ENCODE measurements at regions not wholly inside any gene's neighbourhood (a gene's known extent, or its start where the extent isn't known, plus 50 kb on each side); places are given as distances from the start of the nearest gene placed in this dataset.
"Not testable (repeated sequence)": the region's sequence is repeated elsewhere in the genome, so short reads cannot be mapped to it uniquely, and the experiment has no call there.

- no peak for DNase-seq
Measured at GRCh38 chr2:59774821-59775433, 778.5 kb downstream of the BCL11A start.

GRCh38 chr2:59770651-59771050 is 782.8 kb downstream of the BCL11A start:
- DNase-seq, result no peak

- DNase-seq, result no peak
Measured at GRCh38 chr2:59761966-59762365, 791.5 kb downstream of the BCL11A start.

GRCh38 chr2:59756150-59756549 is 797.3 kb downstream of the BCL11A start:
- no peak for DNase-seq

- no peak for DNase-seq
Measured at GRCh38 chr2:59754011-59754735, 799.3 kb downstream of the BCL11A start.

- no peak for DNase-seq
Measured at GRCh38 chr2:59752512-59752911, 800.9 kb downstream of the BCL11A start.

GRCh38 chr2:59752071-59752470 is 801.4 kb downstream of the BCL11A start:
- DNase-seq, result no peak

- DNase-seq, result not testable (repeated sequence)
Measured at GRCh38 chr2:59751214-59751613, 802.2 kb downstream of the BCL11A start.

GRCh38 chr2:59746291-59746690 is 807.2 kb downstream of the BCL11A start:
- DNase-seq, result no peak

GRCh38 chr2:59745085-59745484 is 808.4 kb downstream of the BCL11A start:
- DNase-seq, result no peak

GRCh38 chr2:59744436-59744835 is 809.0 kb downstream of the BCL11A start:
- no peak for DNase-seq

GRCh38 chr2:59741840-59742239 is 811.6 kb downstream of the BCL11A start:
- no peak for DNase-seq

GRCh38 chr2:59739166-59739565 is 814.3 kb downstream of the BCL11A start:
- no peak for DNase-seq

GRCh38 chr2:59737299-59737698 is 816.2 kb downstream of the BCL11A start:
- no peak for DNase-seq

GRCh38 chr2:59734743-59735142 is 818.7 kb downstream of the BCL11A start:
- DNase-seq, result peak; percentile 22

- no peak for DNase-seq
Measured at GRCh38 chr2:59733970-59734369, 819.5 kb downstream of the BCL11A start.

GRCh38 chr2:59733567-59733930 is 819.9 kb downstream of the BCL11A start:
- DNase-seq, result no peak

- DNase-seq, result no peak
Measured at GRCh38 chr2:59732871-59733566, 820.4 kb downstream of the BCL11A start.

- no peak for DNase-seq
Measured at GRCh38 chr2:59727121-59727590, 826.3 kb downstream of the BCL11A start.

GRCh38 chr2:59726228-59727120 is 827.0 kb downstream of the BCL11A start:
- no peak for DNase-seq

GRCh38 chr2:59724746-59725145 is 828.7 kb downstream of the BCL11A start:
- no peak for DNase-seq

- DNase-seq, result no peak
Measured at GRCh38 chr2:59720296-59720866, 833.1 kb downstream of the BCL11A start.

- DNase-seq, result no peak
Measured at GRCh38 chr2:59713577-59713976, 839.9 kb downstream of the BCL11A start.

Data from NCI-H1092 (cell line).